ENCODE measurements at regions not wholly inside any gene's neighbourhood (a gene's known extent, or its start where the extent isn't known, plus 50 kb on each side); places are given as distances from the start of the nearest gene placed in this dataset.

- DNase-seq (ENCODE audit: low read depth), result no peak
- no peak for TF ChIP-seq CTCF (conservative IDR thresholded peaks at IDR 0.05; ENCODE audit: low read depth, low read length)
- H3K4me3 ChIP-seq (ENCODE audit: low read depth, low read length), result no peak overlapping the region
Observed at GRCh38 chr2:35082072-35082471, 1273.5 kb upstream of the CRIM1 start.

GRCh38 chr2:35081622-35082015 lies 1274.0 kb upstream of the CRIM1 start:
- TF ChIP-seq CTCF (conservative IDR thresholded peaks at IDR 0.05; ENCODE audit: low read depth, low read length), result no peak
- no peak for DNase-seq (ENCODE audit: low read depth)
- H3K4me3 ChIP-seq (ENCODE audit: low read depth, low read length), result no peak overlapping the region

- H3K4me3 ChIP-seq (ENCODE audit: low read depth, low read length), result no peak overlapping the region
- DNase-seq (ENCODE audit: low read depth), result no peak
- TF ChIP-seq CTCF (conservative IDR thresholded peaks at IDR 0.05; ENCODE audit: low read depth, low read length), result no peak
Observed at GRCh38 chr2:35081001-35081621, 1274.5 kb upstream of the CRIM1 start.

GRCh38 chr2:35080231-35080910 lies 1275.2 kb upstream of the CRIM1 start:
- no peak for TF ChIP-seq CTCF (conservative IDR thresholded peaks at IDR 0.05; ENCODE audit: low read depth, low read length)
- H3K4me3 ChIP-seq (ENCODE audit: low read depth, low read length), result no peak overlapping the region
- no peak for DNase-seq (ENCODE audit: low read depth)

GRCh38 chr2:35067420-35067819 lies 1288.2 kb upstream of the CRIM1 start:
- no peak for TF ChIP-seq CTCF (conservative IDR thresholded peaks at IDR 0.05; ENCODE audit: low read depth, low read length)
- no peak overlapping the region for H3K4me3 ChIP-seq (ENCODE audit: low read depth, low read length)
- no peak for DNase-seq (ENCODE audit: low read depth)

GRCh38 chr2:35063836-35064235 lies 1291.7 kb upstream of the CRIM1 start:
- DNase-seq (ENCODE audit: low read depth), result no peak
- no peak overlapping the region for H3K4me3 ChIP-seq (ENCODE audit: low read depth, low read length)
- no peak for TF ChIP-seq CTCF (conservative IDR thresholded peaks at IDR 0.05; ENCODE audit: low read depth, low read length)

- TF ChIP-seq CTCF (conservative IDR thresholded peaks at IDR 0.05; ENCODE audit: low read depth, low read length), result peak; percentile 42
- H3K4me3 ChIP-seq (ENCODE audit: low read depth, low read length), result no peak overlapping the region
- no peak for DNase-seq (ENCODE audit: low read depth)
Observed at GRCh38 chr2:35035883-35036282, 1319.7 kb upstream of the CRIM1 start.
